Natural killer cell (primary cell): ENCODE measurements at regions not wholly inside any gene's neighbourhood (a gene's known extent, or its start where the extent isn't known, plus 50 kb on each side); places are given as distances from the start of the nearest gene placed in this dataset.

ENCODE experiments used
- ATAC-seq, 3 donors: fragments of 150-1000 bp in 2 of 3; fragments of 200-7000 bp in 1 of 3; cut with Tn5 transposase; 1 replicate in 1 of 3; 2 replicates in 2 of 3; pipeline ENCODE4 v1.10.0; 2021; ENCODE audit warnings: mild to moderate bottlenecking in 2 of 3, moderate library complexity in 2 of 3
- DNase-seq, 2 donors: peaks; one replicate each; pipeline versions ENCODE4 v3.0.0 to v3.0.0-alpha.2; 2013 to 2021; ENCODE audit warnings: mixed read lengths in 1 of 2
- H3K27ac ChIP-seq: one replicate; pipeline ENCODE4 v1.5.1; 2013; ENCODE audit warnings: mild to moderate bottlenecking, low read length
- H3K27me3 ChIP-seq: one replicate; pipeline ENCODE4 v1.6.1; 2013; ENCODE audit warnings: low read length; ENCODE audit not compliant: control insufficient read depth, insufficient read depth
- H3K36me3 ChIP-seq: one replicate; pipeline ENCODE4 v1.6.1; 2013; ENCODE audit warnings: low read length; ENCODE audit not compliant: control insufficient read depth, insufficient read depth
- H3K4me1 ChIP-seq: one replicate; pipeline ENCODE4 v1.6.1; 2013; ENCODE audit warnings: low read length; ENCODE audit not compliant: control insufficient read depth, insufficient read depth
- H3K4me3 ChIP-seq: one replicate; pipeline ENCODE4 v1.5.1; 2013; ENCODE audit warnings: low read length
- H3K9me3 ChIP-seq: one replicate; pipeline ENCODE4 v1.6.1; 2013; ENCODE audit warnings: low read length; ENCODE audit not compliant: control insufficient read depth, insufficient read depth
- H3K27ac Mint-ChIP-seq, 2 donors: one replicate each; pipeline ENCODE4 v1.8.0; 2022; ENCODE audit warnings: mild to moderate bottlenecking in 2 of 2, mixed read lengths in 2 of 2, moderate library complexity in 1 of 2
- H3K27me3 Mint-ChIP-seq, 2 donors: one replicate each; pipeline ENCODE4 v1.8.0; 2022; ENCODE audit warnings: low read depth in 2 of 2, mixed read lengths in 2 of 2
- H3K36me3 Mint-ChIP-seq: one replicate; pipeline ENCODE4 v1.8.0; 2022; ENCODE audit warnings: mixed read lengths
- H3K4me1 Mint-ChIP-seq, 2 donors: one replicate each; pipeline ENCODE4 v1.8.0; 2022; ENCODE audit warnings: mixed read lengths in 2 of 2
- H3K4me3 Mint-ChIP-seq: one replicate; pipeline ENCODE4 v1.8.0; 2022; ENCODE audit warnings: mild to moderate bottlenecking, moderate library complexity, mixed read lengths
- H3K9me3 Mint-ChIP-seq, 2 donors: one replicate each; pipeline ENCODE4 v1.8.0; 2022; ENCODE audit warnings: mixed read lengths in 2 of 2
- CTCF ChIP-seq: fragments of 200-600 bp; IDR thresholded peaks from one replicate; pipeline ENCODE4 v1.8.0; 2022; ENCODE audit warnings: antibody characterized with exemption
- WGBS: methylation state at CpG from one replicate; pipeline ENCODE4 v1.1.7; 2013; ENCODE audit warnings: missing lambda C conversion rate; ENCODE audit not compliant: insufficient coverage; 5-methylcytosine and 5-hydroxymethylcytosine counted together
- intact Hi-C: fragments of 100-400 bp; cut with micrococcal nuclease; formaldehyde crosslinking; loops from one replicate; pipeline ENCODE4 v1.14.2; 2022

- Histone ChIP-seq H3K4me3 (no peak overlapping the region), H3K4me1 (no peaks in the 10 kb centered on the region), H3K27ac (no peak overlapping the region), H3K27me3 (no peaks in the 10 kb centered on the region), H3K9me3 (no peaks in the 10 kb centered on the region), H3K36me3 (no peaks in the 10 kb centered on the region)
- Mint-ChIP-seq H3K4me3 (no peak overlapping the region), H3K4me1 (no peaks in the 10 kb centered on the region), H3K27ac (no peak overlapping the region), H3K36me3 (no peaks in the 10 kb centered on the region), H3K27me3 (peaks cover 0 to 5% of the 10 kb centered on the region in 2 donors), H3K9me3 (no peaks in the 10 kb centered on the region)
- 95% methylated on average over 14 of the region's 14 CpGs for WGBS
- no peak for TF ChIP-seq CTCF
- DNase-seq (no peak), ATAC-seq (no peak)
- intact Hi-C loops, result no loop called here
Measured at GRCh38 chr1:43021547-43022474, 63.1 kb upstream of the SLC2A1 start.

- Histone ChIP-seq H3K9me3 (no peaks in the 10 kb centered on the region), H3K4me3 (no peak overlapping the region), H3K4me1 (no peaks in the 10 kb centered on the region), H3K36me3 (no peaks in the 10 kb centered on the region), H3K27me3 (no peaks in the 10 kb centered on the region), H3K27ac (no peak overlapping the region)
- WGBS, result 96% methylated on average over 3 of the region's 3 CpGs
- Mint-ChIP-seq H3K27me3 (peaks cover 0 to 8% of the 10 kb centered on the region in 2 donors), H3K36me3 (no peaks in the 10 kb centered on the region), H3K27ac (no peak overlapping the region), H3K4me3 (no peak overlapping the region), H3K9me3 (no peaks in the 10 kb centered on the region), H3K4me1 (no peaks in the 10 kb centered on the region)
- ATAC-seq (no peak), DNase-seq (no peak)
- TF ChIP-seq CTCF, result no peak
- intact Hi-C loops, result no loop called here
Measured at GRCh38 chr1:43019226-43019625, 60.6 kb upstream of the SLC2A1 start.

GRCh38 chr1:43018121-43018520, 59.5 kb upstream of the SLC2A1 start:
- Histone ChIP-seq H3K4me1 (no peaks in the 10 kb centered on the region), H3K27me3 (no peaks in the 10 kb centered on the region), H3K4me3 (no peak overlapping the region), H3K9me3 (no peaks in the 10 kb centered on the region), H3K27ac (no peak overlapping the region), H3K36me3 (no peaks in the 10 kb centered on the region)
- Mint-ChIP-seq H3K9me3 (no peaks in the 10 kb centered on the region), H3K4me1 (peaks cover 0 to 1% of the 10 kb centered on the region in 2 donors), H3K4me3 (no peak overlapping the region), H3K36me3 (no peaks in the 10 kb centered on the region), H3K27ac (no peak overlapping the region), H3K27me3 (peaks cover 0 to 14% of the 10 kb centered on the region in 2 donors)
- DNase-seq (no peak), ATAC-seq (no peak)
- intact Hi-C loops, result no loop called here
- 94% methylated on average over 3 of the region's 3 CpGs for WGBS
- no peak for TF ChIP-seq CTCF
